ENCODE measurements at regions not wholly inside any gene's neighbourhood (a gene's known extent, or its start where the extent isn't known, plus 50 kb on each side); places are given as distances from the start of the nearest gene placed in this dataset.
"Not testable (repeated sequence)": the region's sequence is repeated elsewhere in the genome, so short reads cannot be mapped to it uniquely, and the experiment has no call there.

DNA sequence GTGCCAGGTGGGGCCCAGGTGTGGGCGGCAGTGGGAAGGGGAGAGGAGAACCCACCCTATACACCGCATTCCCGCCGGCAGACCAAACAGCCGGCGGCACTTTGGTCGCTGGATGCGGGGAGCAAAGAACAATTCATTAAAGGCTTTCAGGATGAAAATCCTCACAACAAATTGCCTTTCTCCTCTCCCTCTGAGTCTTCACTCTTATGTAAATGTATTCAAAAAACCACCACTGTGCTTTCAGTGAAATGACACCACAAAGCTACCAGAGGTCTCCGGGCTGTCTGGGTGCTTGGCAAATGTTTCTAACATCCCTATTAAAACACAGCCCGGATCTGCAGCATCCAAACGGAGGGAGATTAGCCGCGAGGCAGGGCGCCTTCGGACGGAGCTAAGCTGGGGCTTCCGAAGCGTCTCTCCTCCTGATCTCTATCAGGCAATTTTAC is 171.8 kb upstream of the TBL1X start:
- TF ChIP-seq CTCF (IDR thresholded peaks at IDR 0.05) (no peak), POLR2A (IDR thresholded peaks at IDR 0.05) (no peak)
- no peaks in the 10 kb centered on the region for H3K9me3 ChIP-seq
- no peak overlapping the region for H3K27ac ChIP-seq
- H3K36me3 ChIP-seq: no peaks in the 10 kb centered on the region
- H3K4me3 ChIP-seq: no peak overlapping the region
- ATAC-seq: no peak
- 13% methylated on average over 17 of the region's 18 CpGs for WGBS (ENCODE audit: insufficient coverage, low coverage, low lambda C conversion rate, missing lambda C conversion rate)
- H3K4me1 ChIP-seq: no peaks in the 10 kb centered on the region
- no peaks in the 10 kb centered on the region for H3K27me3 ChIP-seq
- intact Hi-C loops (cut with DNase I): no loop called here
- DNase-seq: no peak

GRCh38 chrX:9293903-9294302 is 171.0 kb upstream of the TBL1X start:
- H3K4me3 ChIP-seq: no peak overlapping the region
- 37% methylated on average over 6 of the region's 6 CpGs for WGBS (ENCODE audit: insufficient coverage, low coverage, low lambda C conversion rate, missing lambda C conversion rate)
- TF ChIP-seq POLR2A (IDR thresholded peaks at IDR 0.05) (no peak), CTCF (IDR thresholded peaks at IDR 0.05) (no peak)
- DNase-seq: no peak
- ATAC-seq: no peak
- no peaks in the 10 kb centered on the region for H3K36me3 ChIP-seq
- no peaks in the 10 kb centered on the region for H3K27me3 ChIP-seq
- no peaks in the 10 kb centered on the region for H3K9me3 ChIP-seq
- intact Hi-C loops (cut with DNase I): no loop called here
- no peaks in the 10 kb centered on the region for H3K4me1 ChIP-seq
- H3K27ac ChIP-seq: no peak overlapping the region

DNA sequence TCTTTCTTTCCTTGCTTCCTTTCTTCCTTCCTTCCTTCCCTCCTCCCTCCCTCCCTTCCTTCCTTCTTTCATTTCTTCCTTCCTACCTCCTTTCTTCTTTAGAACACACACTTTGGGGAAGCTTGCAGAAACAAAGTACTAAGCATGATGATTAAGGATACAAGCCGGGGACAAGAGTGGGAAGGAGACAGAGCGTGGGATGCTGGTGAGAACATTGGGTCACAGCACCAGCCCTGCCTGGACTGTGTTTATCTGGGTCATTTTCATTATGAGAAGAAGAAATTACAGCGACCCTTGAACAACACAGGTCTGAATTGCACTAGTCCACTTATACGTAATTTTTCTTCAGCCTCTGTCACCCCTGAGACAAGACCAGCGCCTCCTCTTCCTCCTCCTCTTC is 169.3 kb upstream of the TBL1X start:
- no peak overlapping the region for H3K4me3 ChIP-seq
- no peaks in the 10 kb centered on the region for H3K4me1 ChIP-seq
- no peak overlapping the region for H3K27ac ChIP-seq
- ATAC-seq (no peak), DNase-seq (no peak)
- WGBS (ENCODE audit: insufficient coverage, low coverage, low lambda C conversion rate, missing lambda C conversion rate): 67% methylated on average over 4 of the region's 5 CpGs
- intact Hi-C loops (cut with DNase I): no loop called here
- H3K36me3 ChIP-seq: no peaks in the 10 kb centered on the region
- H3K9me3 ChIP-seq: no peaks in the 10 kb centered on the region
- H3K27me3 ChIP-seq: no peaks in the 10 kb centered on the region
- TF ChIP-seq CTCF (IDR thresholded peaks at IDR 0.05) (no peak), POLR2A (IDR thresholded peaks at IDR 0.05) (no peak)

GRCh38 chrX:9298221-9298620 is 166.6 kb upstream of the TBL1X start:
- DNase-seq (no peak), ATAC-seq (no peak)
- WGBS (ENCODE audit: insufficient coverage, low coverage, low lambda C conversion rate, missing lambda C conversion rate): 25% methylated on average over 1 of the region's 1 CpG
- no peaks in the 10 kb centered on the region for H3K27me3 ChIP-seq
- no peaks in the 10 kb centered on the region for H3K4me1 ChIP-seq
- H3K4me3 ChIP-seq: no peak overlapping the region
- H3K36me3 ChIP-seq: no peaks in the 10 kb centered on the region
- H3K9me3 ChIP-seq: no peaks in the 10 kb centered on the region
- intact Hi-C loops (cut with DNase I): no loop called here
- no peak overlapping the region for H3K27ac ChIP-seq
- no peak for TF ChIP-seq CTCF (IDR thresholded peaks at IDR 0.05)
- no peak for TF ChIP-seq POLR2A (IDR thresholded peaks at IDR 0.05)

DNA sequence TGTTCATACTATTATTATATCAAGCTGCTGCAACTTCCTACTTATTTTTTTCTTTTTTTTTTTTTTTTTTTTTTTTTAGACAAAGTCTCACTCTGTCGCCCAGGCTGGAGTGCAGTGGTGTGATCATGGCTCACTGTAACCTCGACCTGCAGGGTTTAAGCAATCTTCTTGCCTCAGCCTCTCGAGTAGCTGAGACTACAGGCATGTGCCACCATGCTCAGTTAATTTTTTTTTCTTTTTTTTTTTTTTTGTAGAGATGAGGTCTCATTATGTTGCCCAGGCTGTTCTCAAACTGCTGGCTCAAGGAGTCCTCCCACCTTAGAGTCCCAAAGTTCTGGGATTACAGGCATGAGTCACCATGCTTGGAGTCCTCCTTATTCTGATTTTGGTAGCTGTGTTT is 165.2 kb upstream of the TBL1X start:
- H3K36me3 ChIP-seq; H3K4me3 ChIP-seq; H3K9me3 ChIP-seq; H3K27me3 ChIP-seq; H3K27ac ChIP-seq; ATAC-seq; intact Hi-C loops (cut with DNase I); H3K4me1 ChIP-seq; DNase-seq: not testable (repeated sequence)
- 43% methylated on average over 3 of the region's 3 CpGs for WGBS (ENCODE audit: insufficient coverage, low coverage, low lambda C conversion rate, missing lambda C conversion rate)

All from right lobe of liver (tissue), 6 donors.